ENCODE measurements at regions not wholly inside any gene's neighbourhood (a gene's known extent, or its start where the extent isn't known, plus 50 kb on each side); places are given as distances from the start of the nearest gene placed in this dataset.
"Not testable (repeated sequence)": the region's sequence is repeated elsewhere in the genome, so short reads cannot be mapped to it uniquely, and the experiment has no call there.

GRCh38 chr1:120561767-120562166, 146.9 kb downstream of the NBPF8 start:
- TF ChIP-seq SPI1 (IDR thresholded peaks at IDR 0.05; ENCODE audit: borderline replicate concordance, low read depth, low read length); ETV5 (CRISPR knock-in tag; IDR thresholded peaks at IDR 0.05; ENCODE audit: low read depth); MEF2A (IDR thresholded peaks at IDR 0.05; ENCODE audit: control insufficient read depth, low read depth, low read length); NR1H2 (CRISPR knock-in tag; IDR thresholded peaks at IDR 0.05); SOX6 (IDR thresholded peaks at IDR 0.05); CTCF (IDR thresholded peaks at IDR 0.05 in 2 of 3, conservative IDR thresholded peaks at IDR 0.05 in 1 of 3; ENCODE audit: insufficient read depth in 2 of 3, low read depth in 1 of 3, low read length in 3 of 3); PHB2 (IDR thresholded peaks at IDR 0.05; ENCODE audit: low read depth); FOXK1 (CRISPR knock-in tag; IDR thresholded peaks at IDR 0.05; ENCODE audit: borderline replicate concordance); NRF1 (conservative IDR thresholded peaks at IDR 0.05 in 1 of 2, IDR thresholded peaks at IDR 0.05 in 1 of 2); NR2C2 (CRISPR knock-in tag; IDR thresholded peaks at IDR 0.05); NR2C2 (tag; IDR thresholded peaks at IDR 0.05); MCM7 (IDR thresholded peaks at IDR 0.05); ZNF639 (CRISPR knock-in tag; conservative IDR thresholded peaks at IDR 0.05 in 1 of 2, IDR thresholded peaks at IDR 0.05 in 1 of 2); SMC3 (conservative IDR thresholded peaks at IDR 0.05; ENCODE audit: insufficient read depth, low read depth, low read length): not testable (repeated sequence)

All from K562 (cell line).